22Rv1 (cell line): ENCODE measurements at regions not wholly inside any gene's neighbourhood (a gene's known extent, or its start where the extent isn't known, plus 50 kb on each side); places are given as distances from the start of the nearest gene placed in this dataset.

Experiments
- H3K27ac ChIP-seq: fragments of 450-650 bp; 2 replicates; pipeline ENCODE4 v1.5.1; 2017
- CTCF ChIP-seq: fragments of 450-650 bp; IDR thresholded peaks from 2 replicates; pipeline ENCODE4 v1.5.1; 2017; ENCODE audit warnings: mild to moderate bottlenecking
- ZFX ChIP-seq: fragments of 450-650 bp; IDR thresholded peaks from 2 replicates; pipeline ENCODE4 v1.6.1; 2017; ENCODE audit warnings: antibody characterized with exemption, borderline replicate concordance

GRCh38 chr12:46945591-46945990, 119.8 kb upstream of the SLC38A4 start:
- TF ChIP-seq CTCF (no peak), ZFX (no peak)
- H3K27ac ChIP-seq: no peak overlapping the region

GRCh38 chr12:46946137-46946536, 120.3 kb upstream of the SLC38A4 start:
- no peak overlapping the region for H3K27ac ChIP-seq
- no peak for TF ChIP-seq ZFX
- no peak for TF ChIP-seq CTCF

GRCh38 chr12:46948936-46949545, 123.2 kb upstream of the SLC38A4 start:
- TF ChIP-seq CTCF (no peak), ZFX (no peak)
- H3K27ac ChIP-seq: no peak overlapping the region

GRCh38 chr12:46950094-46950493, 124.3 kb upstream of the SLC38A4 start:
- TF ChIP-seq CTCF: no peak

GRCh38 chr12:46952880-46953483, 126.4 kb upstream of the PCED1B start:
- peak overlapping the region; percentile 60 for H3K27ac ChIP-seq
- TF ChIP-seq CTCF: no peak
- TF ChIP-seq ZFX: no peak

More at GRCh38 chr12:46950094-46950493, 124.3 kb upstream of the SLC38A4 start:
- no peak overlapping the region for H3K27ac ChIP-seq

- H3K27ac ChIP-seq: no peak overlapping the region
- no peak for TF ChIP-seq CTCF
- TF ChIP-seq ZFX: no peak
Observed at GRCh38 chr12:46956451-46957035, 122.9 kb upstream of the PCED1B start.

- no peak for TF ChIP-seq ZFX
- no peak for TF ChIP-seq CTCF
- no peak overlapping the region for H3K27ac ChIP-seq
Observed at GRCh38 chr12:46958053-46958452, 121.4 kb upstream of the PCED1B start.
